H9 (cell line): ENCODE measurements at regions not wholly inside any gene's neighbourhood (a gene's known extent, or its start where the extent isn't known, plus 50 kb on each side); places are given as distances from the start of the nearest gene placed in this dataset.

ENCODE experiments used
- DNase-seq: peaks from one replicate; pipeline ENCODE4 v3.0.0-alpha.2; 2017
- H2AFZ ChIP-seq: one replicate; pipeline ENCODE4 v1.6.1; 2013; ENCODE audit warnings: mild to moderate bottlenecking, low read length, control low read depth, moderate library complexity
- H2AK5ac ChIP-seq: 2 replicates; pipeline ENCODE4 v1.6.1; 2013; ENCODE audit warnings: low read length, control low read depth, mixed read lengths; ENCODE audit not compliant: insufficient read length
- H2BK120ac ChIP-seq: one replicate; pipeline ENCODE4 v1.6.1; 2013; ENCODE audit warnings: low read depth, mild to moderate bottlenecking, low read length, control low read depth, inconsistent platforms; ENCODE audit not compliant: poor library complexity, severe bottlenecking
- H2BK12ac ChIP-seq: 2 replicates; pipeline ENCODE4 v1.6.1; 2013; ENCODE audit warnings: low read length, control low read depth, mixed read lengths, low read depth; ENCODE audit not compliant: insufficient read length
- H2BK15ac ChIP-seq: 2 replicates; pipeline ENCODE4 v1.6.1; 2013; ENCODE audit warnings: low read depth, low read length, control low read depth
- H2BK20ac ChIP-seq: one replicate; pipeline ENCODE4 v1.6.1; 2013; ENCODE audit warnings: low read depth, mild to moderate bottlenecking, low read length, control low read depth, inconsistent platforms; ENCODE audit not compliant: poor library complexity, severe bottlenecking
- H2BK5ac ChIP-seq: 2 replicates; pipeline ENCODE4 v1.6.1; 2013; ENCODE audit warnings: low read length, control low read depth, mixed read lengths; ENCODE audit not compliant: insufficient read length
- H3K14ac ChIP-seq: 2 replicates; pipeline ENCODE4 v1.6.1; 2013; ENCODE audit warnings: low read length, control low read depth; ENCODE audit not compliant: insufficient read depth
- H3K18ac ChIP-seq: 2 replicates; pipeline ENCODE4 v1.6.1; 2013; ENCODE audit warnings: low read depth, mild to moderate bottlenecking, mixed read lengths, low read length, control low read depth; ENCODE audit not compliant: insufficient read length
- H3K23ac ChIP-seq: 2 replicates; pipeline ENCODE4 v1.6.1; 2013; ENCODE audit warnings: low read length, control low read depth, mixed read lengths, low read depth; ENCODE audit not compliant: insufficient read length
- H3K23me2 ChIP-seq: 2 replicates; pipeline ENCODE4 v1.6.1; 2013; ENCODE audit warnings: low read depth, mild to moderate bottlenecking, mixed read lengths, low read length, control low read depth; ENCODE audit not compliant: insufficient read length, poor library complexity, severe bottlenecking
- H3K27ac ChIP-seq: 2 replicates; pipeline ENCODE4 v1.5.1; 2013; ENCODE audit warnings: low read length, control low read depth, mixed read lengths, low read depth; ENCODE audit not compliant: insufficient read length
- H3K27me3 ChIP-seq: 2 replicates; pipeline ENCODE4 v1.6.1; 2013; ENCODE audit warnings: low read length, control low read depth, inconsistent platforms; ENCODE audit not compliant: insufficient read depth
- H3K4ac ChIP-seq: 2 replicates; pipeline ENCODE4 v1.6.1; 2013; ENCODE audit warnings: low read depth, mild to moderate bottlenecking, control low read depth, inconsistent platforms, low read length, moderate library complexity
- H3K4me1 ChIP-seq: 2 replicates; pipeline ENCODE4 v1.6.1; 2013; ENCODE audit warnings: low read length, control low read depth, inconsistent platforms; ENCODE audit not compliant: insufficient read depth
- H3K4me2 ChIP-seq: 2 replicates; pipeline ENCODE4 v1.6.1; 2013; ENCODE audit warnings: low read length, control low read depth, mixed read lengths; ENCODE audit not compliant: insufficient read length, insufficient read depth
- H3K56ac ChIP-seq: 2 replicates; pipeline ENCODE4 v1.6.1; 2013; ENCODE audit warnings: low read depth, mild to moderate bottlenecking, mixed read lengths, low read length, control low read depth; ENCODE audit not compliant: insufficient read length
- H3K79me1 ChIP-seq: 2 replicates; pipeline ENCODE4 v1.6.1; 2013; ENCODE audit warnings: low read depth, mild to moderate bottlenecking, moderate library complexity, low read length, control low read depth, inconsistent platforms; ENCODE audit not compliant: insufficient read depth, poor library complexity, severe bottlenecking
- H3K79me2 ChIP-seq: 2 replicates; pipeline ENCODE4 v1.6.1; 2013; ENCODE audit warnings: low read length, control low read depth, inconsistent platforms; ENCODE audit not compliant: insufficient read depth
- H3K9ac ChIP-seq: 2 replicates; pipeline ENCODE4 v1.6.1; 2013; ENCODE audit warnings: low read length, control low read depth, mixed read lengths; ENCODE audit not compliant: insufficient read length; ENCODE audit errors: extremely low read depth
- H3K9me3 ChIP-seq: one replicate; pipeline ENCODE4 v1.6.1; 2013; ENCODE audit warnings: low read depth, low read length, inconsistent platforms; ENCODE audit not compliant: control insufficient read depth
- H3T11ph ChIP-seq: one replicate; pipeline ENCODE4 v1.6.1; 2013; ENCODE audit warnings: mild to moderate bottlenecking, low read length, control low read depth, inconsistent platforms
- H4K20me1 ChIP-seq: one replicate; pipeline ENCODE4 v1.6.1; 2013; ENCODE audit not compliant: control insufficient read depth, insufficient read length, insufficient read depth
- H4K5ac ChIP-seq: 2 replicates; pipeline ENCODE4 v1.6.1; 2013; ENCODE audit warnings: low read depth, mild to moderate bottlenecking, mixed read lengths, low read length, control low read depth; ENCODE audit not compliant: insufficient read length
- H4K8ac ChIP-seq: replicated peaks from 2 replicates; pipeline ENCODE4 v1.6.1; 2013; ENCODE audit warnings: low read length, control low read depth, mixed read lengths, low read depth; ENCODE audit not compliant: insufficient read length
- H4K91ac ChIP-seq: 2 replicates; pipeline ENCODE4 v1.6.1; 2013; ENCODE audit warnings: low read depth, mild to moderate bottlenecking, moderate library complexity, mixed read lengths, low read length, control low read depth; ENCODE audit not compliant: insufficient read length
- H3K27ac Mint-ChIP-seq, 3 experiments: 2 replicates in 2 of 3; 3 replicates in 1 of 3; pipeline ENCODE4 v1.8.0; 2020 to 2021; ENCODE audit warnings: mixed read lengths in 3 of 3, mild to moderate bottlenecking in 1 of 3, moderate library complexity in 1 of 3
- H3K27me3 Mint-ChIP-seq: 2 replicates; pipeline ENCODE4 v1.8.0; 2021; ENCODE audit warnings: low read depth, mild to moderate bottlenecking, moderate library complexity, mixed read lengths
- H3K36me3 Mint-ChIP-seq, 3 experiments: 2 replicates in 2 of 3; 3 replicates in 1 of 3; pipeline ENCODE4 v1.8.0; 2020 to 2021; ENCODE audit warnings: low read depth in 3 of 3, mixed read lengths in 3 of 3; ENCODE audit not compliant: insufficient read depth in 1 of 3
- H3K4me1 Mint-ChIP-seq, 2 experiments: 2 replicates each; pipeline ENCODE4 v1.8.0; 2020; ENCODE audit warnings: mixed read lengths in 2 of 2
- H3K4me3 Mint-ChIP-seq, 2 experiments: 2 replicates in 1 of 2; 3 replicates in 1 of 2; pipeline ENCODE4 v1.8.0; 2020 to 2021; ENCODE audit warnings: mild to moderate bottlenecking in 2 of 2, mixed read lengths in 2 of 2, moderate library complexity in 1 of 2
- H3K9me3 Mint-ChIP-seq, 2 experiments: 2 replicates in 1 of 2; 3 replicates in 1 of 2; pipeline ENCODE4 v1.8.0; 2020; ENCODE audit warnings: mild to moderate bottlenecking in 2 of 2, mixed read lengths in 2 of 2, moderate library complexity in 1 of 2
- CTCF ChIP-seq: fragments of 200-600 bp; sonication (generic); conservative IDR thresholded peaks from 3 replicates; pipeline ENCODE4 v1.8.0; 2021; ENCODE audit warnings: antibody characterized with exemption, mild to moderate bottlenecking
- WGBS: extraction: QIAGEN DNeasy Blood & Tissue Kit; methylation state at CpG from one replicate; pipeline ENCODE4 v1.1.7; 2013; ENCODE audit warnings: missing lambda C conversion rate, low lambda C conversion rate, mixed read lengths; ENCODE audit not compliant: insufficient read length; ENCODE audit errors: extremely low coverage; 5-methylcytosine and 5-hydroxymethylcytosine counted together

GRCh38 chr13:89970353-89970709, 1377.2 kb upstream of the MIR17HG start:
- no CpG with 5 or more reads among the region's 1 CpG for WGBS
- Histone ChIP-seq H4K91ac (no peak overlapping the region), H3K79me1 (no peaks in the 10 kb centered on the region), H3K9me3 (no peaks in the 10 kb centered on the region), H2BK5ac (no peak overlapping the region), H3K27ac (no peak overlapping the region), H3K14ac (no peak overlapping the region), H2AK5ac (no peak overlapping the region), H3K4me1 (no peaks in the 10 kb centered on the region), H3K27me3 (no peaks in the 10 kb centered on the region), H4K8ac (no peak overlapping the region), H3K79me2 (no peaks in the 10 kb centered on the region), H2BK12ac (no peak overlapping the region), H3K4ac (no peak overlapping the region), H3K4me2 (no peak overlapping the region), H2BK15ac (no peak overlapping the region), H4K5ac (no peak overlapping the region), H2BK120ac (no peak overlapping the region), H2BK20ac (no peak overlapping the region), H2AFZ (no peak overlapping the region), H3K56ac (no peak overlapping the region), H3K23ac (no peak overlapping the region), H3K18ac (no peak overlapping the region), H3K9ac (no peak overlapping the region), H3T11ph (no peak overlapping the region), H4K20me1 (no peaks in the 10 kb centered on the region), H3K23me2 (no peaks in the 10 kb centered on the region)
- H3K4me3 Mint-ChIP-seq = no peak overlapping the region
- H3K27me3 Mint-ChIP-seq = peaks cover 1% of the 10 kb centered on the region; the same call in 1 of the 2 replicates
- no peak for DNase-seq
- no peak overlapping the region for H3K27ac Mint-ChIP-seq
- H3K4me1 Mint-ChIP-seq = peaks cover 3 to 6% of the 10 kb centered on the region in 2 experiments; a peak in 1 of 4 replicates
- no peaks in the 10 kb centered on the region; a peak in 1 of 5 replicates for H3K9me3 Mint-ChIP-seq
- H3K36me3 Mint-ChIP-seq = no peaks in the 10 kb centered on the region
- no peak for TF ChIP-seq CTCF
